NB4 (cell line): ENCODE measurements at regions not wholly inside any gene's neighbourhood (a gene's known extent, or its start where the extent isn't known, plus 50 kb on each side); places are given as distances from the start of the nearest gene placed in this dataset.

Source experiments
- POLR2A ChIP-seq: IDR thresholded peaks from 2 replicates; pipeline ENCODE4 v1.6.1; 2011; ENCODE audit warnings: mild to moderate bottlenecking; ENCODE audit not compliant: insufficient read length; ENCODE audit errors: extremely low read depth
- TF ChIP-seq, protein P1 (sequence below): IDR thresholded peaks from one replicate; pipeline ENCODE4 v1.5.1; 2012; ENCODE audit warnings: low read depth, low read length

DNA sequence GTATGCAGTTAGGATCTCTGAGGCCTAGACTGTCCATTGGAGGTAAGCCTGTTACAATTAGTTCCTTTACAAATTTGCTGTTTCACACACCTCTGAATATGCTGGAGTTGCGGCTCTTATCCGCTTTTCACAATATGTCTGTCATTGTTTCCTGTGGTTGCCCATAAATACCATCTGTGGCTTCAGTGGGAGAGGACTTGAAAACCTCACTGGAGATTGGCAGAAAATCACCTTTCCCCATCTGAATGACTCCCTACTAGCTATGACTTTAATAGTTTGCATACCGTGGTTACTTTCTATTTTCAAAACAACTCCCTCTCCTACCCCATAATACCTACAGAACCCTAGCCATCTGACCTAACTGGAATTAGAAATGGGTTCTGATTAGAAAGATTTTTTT, 454.3 kb downstream of the PCDH17 start:
- TF ChIP-seq, protein P1, sequence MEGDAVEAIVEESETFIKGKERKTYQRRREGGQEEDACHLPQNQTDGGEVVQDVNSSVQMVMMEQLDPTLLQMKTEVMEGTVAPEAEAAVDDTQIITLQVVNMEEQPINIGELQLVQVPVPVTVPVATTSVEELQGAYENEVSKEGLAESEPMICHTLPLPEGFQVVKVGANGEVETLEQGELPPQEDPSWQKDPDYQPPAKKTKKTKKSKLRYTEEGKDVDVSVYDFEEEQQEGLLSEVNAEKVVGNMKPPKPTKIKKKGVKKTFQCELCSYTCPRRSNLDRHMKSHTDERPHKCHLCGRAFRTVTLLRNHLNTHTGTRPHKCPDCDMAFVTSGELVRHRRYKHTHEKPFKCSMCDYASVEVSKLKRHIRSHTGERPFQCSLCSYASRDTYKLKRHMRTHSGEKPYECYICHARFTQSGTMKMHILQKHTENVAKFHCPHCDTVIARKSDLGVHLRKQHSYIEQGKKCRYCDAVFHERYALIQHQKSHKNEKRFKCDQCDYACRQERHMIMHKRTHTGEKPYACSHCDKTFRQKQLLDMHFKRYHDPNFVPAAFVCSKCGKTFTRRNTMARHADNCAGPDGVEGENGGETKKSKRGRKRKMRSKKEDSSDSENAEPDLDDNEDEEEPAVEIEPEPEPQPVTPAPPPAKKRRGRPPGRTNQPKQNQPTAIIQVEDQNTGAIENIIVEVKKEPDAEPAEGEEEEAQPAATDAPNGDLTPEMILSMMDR, result no peak
- TF ChIP-seq POLR2A, result no peak
